HUES64 (cell line): ENCODE measurements at regions not wholly inside any gene's neighbourhood (a gene's known extent, or its start where the extent isn't known, plus 50 kb on each side); places are given as distances from the start of the nearest gene placed in this dataset.

Experiments
- H3K27ac ChIP-seq: 2 replicates; pipeline ENCODE4 v1.7.0; 2013; ENCODE audit warnings: low read depth, low read length, inconsistent platforms
- H3K27me3 ChIP-seq: 2 replicates; pipeline ENCODE4 v1.6.1; 2013; ENCODE audit warnings: mild to moderate bottlenecking, low read length; ENCODE audit not compliant: insufficient read depth
- H3K36me3 ChIP-seq: 2 replicates; pipeline ENCODE4 v1.6.1; 2013; ENCODE audit warnings: mild to moderate bottlenecking, low read length; ENCODE audit not compliant: insufficient read depth
- H3K4me1 ChIP-seq: 2 replicates; pipeline ENCODE4 v1.6.1; 2013; ENCODE audit warnings: mild to moderate bottlenecking, low read length, moderate library complexity; ENCODE audit not compliant: insufficient read depth
- H3K4me3 ChIP-seq: 2 replicates; pipeline ENCODE4 v1.5.1; 2013; ENCODE audit warnings: mild to moderate bottlenecking, low read length, moderate library complexity
- H3K9ac ChIP-seq: 2 replicates; pipeline ENCODE4 v1.6.1; 2013; ENCODE audit warnings: mild to moderate bottlenecking, low read depth, low read length
- H3K9me3 ChIP-seq: 2 replicates; pipeline ENCODE4 v1.6.1; 2013; ENCODE audit warnings: low read depth, low read length; ENCODE audit not compliant: insufficient read depth
- WGBS: fragments of 150-250, 120-280 bp; methylation state at CpG from one replicate; pipeline ENCODE4 v1.1.7; 2013; ENCODE audit warnings: missing lambda C conversion rate; 5-methylcytosine and 5-hydroxymethylcytosine counted together

DNA sequence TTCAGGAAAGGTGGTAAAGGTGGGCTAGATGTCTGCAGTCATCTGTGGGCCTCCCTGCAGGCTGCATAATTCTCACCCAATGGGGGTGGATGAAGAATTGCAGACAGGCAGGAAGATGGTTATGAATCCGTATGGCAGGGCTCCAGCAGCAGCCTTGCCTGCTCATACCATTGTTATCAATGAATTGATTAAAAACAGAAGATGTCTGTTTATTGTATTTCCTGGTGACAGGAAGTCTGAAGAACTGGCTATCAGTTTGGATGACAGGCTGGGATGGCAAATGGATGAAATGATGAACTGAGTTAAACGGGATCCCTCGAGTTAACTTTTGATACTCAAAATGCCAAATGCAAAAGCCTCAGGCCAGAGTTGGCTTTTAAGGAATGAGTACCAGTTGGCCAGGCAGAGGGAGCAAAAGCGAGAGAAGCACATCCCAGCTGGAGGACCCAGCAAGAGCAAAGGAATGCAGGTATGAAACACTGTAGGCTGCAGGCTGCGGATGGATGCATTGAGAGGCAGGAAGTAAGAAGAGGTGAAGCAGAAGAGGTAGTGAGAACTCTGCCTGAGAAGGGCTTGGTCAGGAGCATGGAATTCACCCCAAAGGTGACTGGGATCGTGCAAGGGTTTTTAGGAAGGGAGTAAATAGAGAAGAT lies 550.0 kb upstream of the TBX3 start:
- H3K9me3 ChIP-seq = no peaks in the 10 kb centered on the region
- 64% methylated on average over 6 of the region's 6 CpGs for WGBS
- H3K9ac ChIP-seq = no peak overlapping the region
- H3K4me3 ChIP-seq = no peak overlapping the region
- H3K27me3 ChIP-seq = no peaks in the 10 kb centered on the region
- peaks cover 6% of the 10 kb centered on the region; the same call in 1 of the 2 replicates for H3K4me1 ChIP-seq
- H3K36me3 ChIP-seq = no peaks in the 10 kb centered on the region
- no peak overlapping the region for H3K27ac ChIP-seq

DNA sequence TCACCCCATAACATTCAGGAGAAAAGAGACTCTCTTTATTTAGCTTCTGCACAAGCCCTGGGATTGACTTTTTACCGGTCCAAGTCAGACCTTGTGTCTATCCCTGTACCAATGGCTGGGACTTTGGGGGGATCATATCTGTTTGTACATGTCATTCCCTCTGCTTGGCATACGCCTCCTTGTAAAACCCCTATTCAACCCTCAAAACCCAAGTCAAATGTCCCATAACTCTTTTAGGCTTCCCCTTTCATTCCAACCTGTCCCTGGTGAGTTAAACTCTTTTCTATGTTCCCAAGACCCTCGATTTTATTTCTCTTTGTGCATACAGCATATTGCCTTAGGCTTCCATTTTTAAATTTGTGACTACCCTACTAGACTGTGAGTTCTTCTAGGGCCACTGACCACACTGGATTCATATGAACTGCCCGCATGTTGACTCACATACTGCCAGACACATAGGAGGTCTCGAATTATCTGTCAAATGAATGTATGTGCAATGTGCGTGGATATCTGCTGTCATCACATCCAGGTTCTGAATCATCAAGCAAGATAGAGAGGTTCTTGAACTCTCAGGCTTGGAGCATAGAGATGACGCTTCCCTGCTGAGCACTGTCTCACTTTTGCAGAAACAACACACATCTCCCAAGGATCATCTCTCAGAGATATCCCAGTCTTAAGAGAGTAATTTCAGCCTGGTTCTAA lies 548.6 kb upstream of the TBX3 start:
- Histone ChIP-seq H3K9me3 (no peaks in the 10 kb centered on the region), H3K9ac (no peak overlapping the region), H3K4me1 (peaks cover 6% of the 10 kb centered on the region; the same call in 1 of the 2 replicates), H3K27ac (no peak overlapping the region), H3K36me3 (no peaks in the 10 kb centered on the region), H3K4me3 (no peak overlapping the region), H3K27me3 (no peaks in the 10 kb centered on the region)
- WGBS = 92% methylated on average over 7 of the region's 7 CpGs

DNA sequence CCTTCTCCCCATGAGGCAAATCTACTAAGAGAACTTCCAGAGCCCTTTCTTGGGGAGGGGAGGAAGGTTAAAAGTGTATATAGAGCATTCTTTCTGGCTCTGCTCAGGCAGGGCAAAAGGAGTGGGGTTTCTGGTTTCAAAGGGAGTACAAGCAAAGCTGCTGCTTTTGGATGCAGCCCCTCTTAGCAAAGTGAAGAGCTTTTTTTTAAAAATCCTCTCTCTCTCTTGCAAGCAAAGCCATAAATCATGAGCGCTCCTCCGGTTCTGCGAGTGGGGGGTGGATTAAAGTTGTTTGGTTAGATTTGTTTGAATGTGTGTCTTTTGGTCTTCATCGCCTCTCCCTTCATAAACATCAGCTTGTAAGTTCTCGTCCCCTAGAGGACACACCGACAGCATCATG lies 546.6 kb upstream of the TBX3 start:
- peaks cover 6% of the 10 kb centered on the region; the same call in 1 of the 2 replicates for H3K4me1 ChIP-seq
- H3K9ac ChIP-seq = no peak overlapping the region
- H3K4me3 ChIP-seq = no peak overlapping the region
- H3K27me3 ChIP-seq = no peaks in the 10 kb centered on the region
- no peaks in the 10 kb centered on the region for H3K36me3 ChIP-seq
- no peak overlapping the region for H3K27ac ChIP-seq
- H3K9me3 ChIP-seq = no peaks in the 10 kb centered on the region
- WGBS = 74% methylated on average over 3 of the region's 6 CpGs

DNA sequence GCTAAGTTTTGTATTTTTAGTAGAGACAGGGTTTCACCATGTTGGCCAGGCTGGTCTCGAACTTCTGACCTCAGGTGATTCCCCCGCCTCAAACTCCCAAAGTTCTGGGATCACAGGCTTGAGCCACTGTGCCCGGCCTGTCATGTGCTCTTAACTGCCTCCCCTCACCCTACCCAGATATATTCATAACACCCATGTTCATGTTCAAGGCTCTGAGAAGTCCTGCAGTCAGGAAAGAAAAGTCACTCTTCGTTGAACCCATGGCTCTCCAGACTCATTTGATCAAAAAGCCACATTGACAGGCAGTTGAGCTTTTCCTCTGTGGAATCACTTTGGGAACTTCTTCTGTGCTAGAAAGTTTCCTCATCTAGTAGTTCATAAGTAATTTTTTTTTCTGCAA lies 545.5 kb upstream of the TBX3 start:
- Histone ChIP-seq H3K27ac (no peak overlapping the region), H3K27me3 (no peaks in the 10 kb centered on the region), H3K9ac (no peak overlapping the region), H3K9me3 (no peaks in the 10 kb centered on the region), H3K4me3 (no peak overlapping the region), H3K4me1 (peaks cover 6% of the 10 kb centered on the region; the same call in 1 of the 2 replicates), H3K36me3 (no peaks in the 10 kb centered on the region)
- WGBS = 94% methylated on average over 4 of the region's 4 CpGs

DNA sequence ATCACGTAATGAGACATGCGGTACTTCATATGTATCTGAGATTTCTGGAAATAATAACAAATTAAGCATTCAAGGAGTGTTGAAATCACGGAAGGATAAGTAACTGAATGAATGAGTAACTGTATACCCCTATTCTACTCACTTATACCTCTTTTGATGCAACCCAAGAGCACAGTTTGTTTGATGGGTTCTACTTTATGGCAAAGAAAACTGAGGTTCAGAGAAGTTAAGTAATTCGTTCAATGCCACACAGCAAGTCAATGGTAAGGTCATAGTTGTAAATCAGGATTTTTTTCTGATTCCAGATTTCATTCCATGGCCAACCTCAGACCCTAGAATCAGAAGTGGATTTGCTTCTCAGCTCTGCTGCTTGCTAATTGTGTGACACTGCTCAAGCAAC lies 544.5 kb upstream of the TBX3 start:
- WGBS = 88% methylated on average over 1 of the region's 4 CpGs

DNA sequence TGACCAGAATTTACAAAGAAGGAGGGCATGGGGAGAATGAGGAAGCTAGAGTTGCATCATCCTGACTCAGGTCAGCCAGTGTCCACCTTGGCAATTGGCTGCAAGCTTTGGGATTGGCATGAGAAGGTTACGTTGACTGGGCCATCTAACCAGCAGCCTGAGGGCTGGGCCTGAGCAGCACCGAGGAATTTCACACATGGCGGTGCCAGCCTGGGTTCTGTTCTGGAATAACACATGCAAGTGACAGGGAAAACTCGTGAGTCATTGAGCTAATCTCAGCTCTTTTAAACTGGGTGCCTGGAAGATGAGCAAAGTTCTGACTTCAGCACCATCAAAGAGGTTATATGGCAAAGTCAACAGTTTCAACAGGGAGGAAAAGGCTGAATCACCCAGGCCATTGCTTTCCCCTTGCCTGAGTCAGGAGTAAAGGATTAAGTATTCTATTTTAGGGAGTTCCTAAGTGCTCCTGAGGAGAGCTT lies 543.2 kb upstream of the TBX3 start:
- H3K9ac ChIP-seq = no peak overlapping the region
- WGBS = 80% methylated on average over 4 of the region's 4 CpGs
- no peak overlapping the region for H3K27ac ChIP-seq

More for the DNA sequence above, 544.5 kb upstream of the TBX3 start:
- H3K27me3 ChIP-seq = no peaks in the 10 kb centered on the region
- peaks cover 6% of the 10 kb centered on the region; the same call in 1 of the 2 replicates for H3K4me1 ChIP-seq
- H3K4me3 ChIP-seq = no peak overlapping the region
- no peaks in the 10 kb centered on the region for H3K9me3 ChIP-seq
- H3K9ac ChIP-seq = no peak overlapping the region
- no peaks in the 10 kb centered on the region for H3K36me3 ChIP-seq
- no peak overlapping the region for H3K27ac ChIP-seq

DNA sequence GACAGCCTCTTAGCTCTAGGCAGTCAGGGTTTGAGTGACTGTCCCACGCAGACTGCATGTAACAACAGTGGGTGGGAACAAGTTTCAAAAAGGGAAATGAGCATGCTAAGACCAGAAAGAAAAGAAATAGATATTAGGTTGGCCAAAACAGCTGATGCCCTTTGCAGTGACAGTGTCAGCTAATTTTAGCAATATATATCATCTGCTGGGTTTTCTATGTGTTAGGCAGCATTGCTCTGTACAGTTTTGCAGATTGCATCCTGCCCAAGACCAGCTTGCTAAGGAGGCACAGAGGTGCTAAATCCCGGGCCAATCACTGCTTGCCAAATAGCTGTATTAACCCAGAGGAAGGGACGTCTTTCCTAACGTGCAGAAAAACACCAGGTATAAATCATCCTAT lies 541.9 kb upstream of the TBX3 start:
- Histone ChIP-seq H3K36me3 (no peaks in the 10 kb centered on the region), H3K9me3 (no peaks in the 10 kb centered on the region), H3K27ac (no peak overlapping the region), H3K9ac (no peak overlapping the region), H3K4me1 (peaks cover 6% of the 10 kb centered on the region; the same call in 1 of the 2 replicates), H3K4me3 (no peak overlapping the region), H3K27me3 (no peaks in the 10 kb centered on the region)
- WGBS = 92% methylated on average over 2 of the region's 4 CpGs

More for the DNA sequence above, 543.2 kb upstream of the TBX3 start:
- H3K9me3 ChIP-seq = no peaks in the 10 kb centered on the region
- peaks cover 6% of the 10 kb centered on the region; the same call in 1 of the 2 replicates for H3K4me1 ChIP-seq
- no peaks in the 10 kb centered on the region for H3K36me3 ChIP-seq
- H3K4me3 ChIP-seq = no peak overlapping the region
- no peaks in the 10 kb centered on the region for H3K27me3 ChIP-seq

DNA sequence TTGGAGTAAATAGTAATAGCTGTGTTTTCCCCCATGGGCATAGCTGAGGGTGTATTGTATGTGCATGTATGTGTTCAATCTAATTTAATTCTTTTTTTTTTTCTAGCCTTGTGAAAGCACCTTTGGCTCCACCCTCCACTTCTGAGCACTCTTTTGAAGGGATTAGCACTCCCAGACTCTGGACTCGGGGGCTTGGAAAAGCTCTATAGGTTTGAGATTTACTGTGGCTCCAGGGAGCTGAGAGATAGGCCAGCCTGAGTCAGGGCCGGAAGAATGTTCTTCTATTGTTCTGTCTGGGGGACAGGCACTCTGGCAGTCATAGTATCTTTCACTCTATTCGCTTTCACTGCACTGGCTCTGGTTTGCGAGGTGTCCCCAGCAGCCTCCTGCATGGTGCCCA lies 540.0 kb upstream of the TBX3 start:
- Histone ChIP-seq H3K4me3 (no peak overlapping the region), H3K9ac (no peak overlapping the region), H3K4me1 (no peaks in the 10 kb centered on the region; the same call in 1 of the 2 replicates), H3K27me3 (no peaks in the 10 kb centered on the region), H3K27ac (no peak overlapping the region), H3K36me3 (no peaks in the 10 kb centered on the region), H3K9me3 (no peaks in the 10 kb centered on the region)
- WGBS = 75% methylated on average over 4 of the region's 4 CpGs

DNA sequence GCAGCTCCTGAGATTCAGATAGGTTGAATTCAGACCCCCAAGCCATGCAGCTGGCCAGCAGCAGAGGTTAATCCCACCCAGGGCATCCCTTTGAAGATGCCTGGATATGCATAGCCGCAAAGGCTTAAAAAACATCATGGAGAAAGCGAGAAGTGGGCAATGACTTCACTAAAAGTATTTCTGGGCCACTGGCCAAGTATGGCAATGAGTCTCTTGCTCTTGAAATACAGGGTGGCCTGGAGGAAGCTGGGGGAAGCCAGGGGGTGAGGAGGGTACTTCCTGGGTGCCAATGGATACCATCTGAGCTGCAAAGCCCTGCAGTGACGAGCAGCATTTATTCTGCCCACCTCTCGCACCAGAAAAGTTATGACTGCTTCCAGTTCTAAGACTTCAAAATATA lies 539.3 kb upstream of the TBX3 start:
- no peak overlapping the region for H3K27ac ChIP-seq
- H3K4me3 ChIP-seq = no peak overlapping the region
- no peaks in the 10 kb centered on the region for H3K36me3 ChIP-seq
- no peaks in the 10 kb centered on the region for H3K9me3 ChIP-seq
- WGBS = 90% methylated on average over 4 of the region's 4 CpGs
- no peaks in the 10 kb centered on the region for H3K27me3 ChIP-seq
- no peak overlapping the region for H3K9ac ChIP-seq
- H3K4me1 ChIP-seq = no peaks in the 10 kb centered on the region; the same call in 1 of the 2 replicates

DNA sequence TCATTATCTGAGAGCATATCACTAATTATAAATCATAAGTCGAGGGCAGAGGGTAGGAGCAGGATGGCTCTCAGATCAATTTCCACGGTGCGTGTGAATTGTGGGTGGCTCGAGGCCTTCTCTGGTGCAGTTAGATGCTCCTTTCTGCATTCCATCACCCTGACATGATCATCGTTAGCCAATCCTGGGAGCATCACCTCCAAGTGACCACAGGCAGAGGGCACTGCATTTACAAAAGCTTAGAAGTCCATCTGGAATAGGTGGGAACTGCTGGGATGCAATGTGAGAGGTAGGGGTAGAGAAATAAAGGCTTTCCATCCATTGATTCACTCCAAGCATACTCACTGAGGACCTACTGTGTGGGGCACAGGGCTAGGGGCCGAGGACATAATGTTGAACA lies 538.2 kb upstream of the TBX3 start:
- H3K9me3 ChIP-seq = no peaks in the 10 kb centered on the region
- 92% methylated on average over 6 of the region's 6 CpGs for WGBS
- H3K9ac ChIP-seq = no peak overlapping the region
- no peak overlapping the region for H3K27ac ChIP-seq
- no peaks in the 10 kb centered on the region for H3K36me3 ChIP-seq
- H3K27me3 ChIP-seq = no peaks in the 10 kb centered on the region
- H3K4me1 ChIP-seq = no peaks in the 10 kb centered on the region; the same call in 1 of the 2 replicates
- no peak overlapping the region for H3K4me3 ChIP-seq

DNA sequence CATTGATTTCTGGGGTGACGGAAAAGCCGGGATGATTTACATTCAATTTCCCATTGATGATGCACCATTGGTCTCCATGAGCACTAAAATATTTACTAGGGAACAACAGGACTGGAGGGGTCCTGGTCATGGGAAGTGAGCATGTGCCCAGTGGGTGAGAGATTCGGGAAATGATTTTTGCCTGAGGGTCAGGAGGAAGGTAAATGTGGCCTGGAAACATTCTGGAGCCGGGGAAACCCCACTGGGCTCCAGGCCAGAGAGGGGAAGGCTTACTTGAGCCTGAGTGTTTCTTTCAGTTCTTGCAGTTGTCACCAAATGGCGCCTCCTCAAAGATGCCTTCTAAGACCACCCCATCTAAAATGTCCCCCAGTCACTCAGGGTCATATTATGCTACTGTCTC lies 532.3 kb upstream of the TBX3 start:
- Histone ChIP-seq H3K4me1 (peaks cover 11% of the 10 kb centered on the region), H3K36me3 (no peaks in the 10 kb centered on the region), H3K9ac (no peak overlapping the region), H3K4me3 (no peak overlapping the region), H3K9me3 (peaks cover 3% of the 10 kb centered on the region; the same call in 1 of the 2 replicates), H3K27ac (no peak overlapping the region), H3K27me3 (no peaks in the 10 kb centered on the region)
- 89% methylated on average over 5 of the region's 5 CpGs for WGBS
